ENCODE measurements at regions not wholly inside any gene's neighbourhood (a gene's known extent, or its start where the extent isn't known, plus 50 kb on each side); places are given as distances from the start of the nearest gene placed in this dataset.
A peak's percentile ranks its signal among the peaks of the same experiment; 100 is the strongest.
"Not testable (repeated sequence)": the region's sequence is repeated elsewhere in the genome, so short reads cannot be mapped to it uniquely, and the experiment has no call there.

DNA sequence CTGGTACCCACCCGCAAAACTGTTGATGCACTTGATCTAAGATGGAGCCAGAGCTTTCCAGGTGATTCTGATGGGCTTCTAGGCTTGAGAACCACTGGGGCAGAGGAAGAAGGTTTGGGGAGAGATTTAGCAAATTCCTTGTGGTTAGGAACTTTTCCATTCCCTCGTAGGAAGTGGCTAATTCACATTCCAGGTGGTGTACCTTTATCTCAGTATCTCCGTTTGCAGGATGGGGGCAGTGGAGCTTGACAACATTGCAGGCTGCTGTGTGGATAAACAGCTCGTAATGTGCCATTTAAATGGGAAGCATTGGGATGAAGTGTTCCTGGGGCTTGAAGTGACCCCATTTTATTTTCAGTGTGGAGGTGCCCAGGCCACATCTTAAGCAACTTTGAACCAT, 172.9 kb upstream of the IL12B start:
- DNase-seq (ENCODE audit: low read depth) = no peak

DNA sequence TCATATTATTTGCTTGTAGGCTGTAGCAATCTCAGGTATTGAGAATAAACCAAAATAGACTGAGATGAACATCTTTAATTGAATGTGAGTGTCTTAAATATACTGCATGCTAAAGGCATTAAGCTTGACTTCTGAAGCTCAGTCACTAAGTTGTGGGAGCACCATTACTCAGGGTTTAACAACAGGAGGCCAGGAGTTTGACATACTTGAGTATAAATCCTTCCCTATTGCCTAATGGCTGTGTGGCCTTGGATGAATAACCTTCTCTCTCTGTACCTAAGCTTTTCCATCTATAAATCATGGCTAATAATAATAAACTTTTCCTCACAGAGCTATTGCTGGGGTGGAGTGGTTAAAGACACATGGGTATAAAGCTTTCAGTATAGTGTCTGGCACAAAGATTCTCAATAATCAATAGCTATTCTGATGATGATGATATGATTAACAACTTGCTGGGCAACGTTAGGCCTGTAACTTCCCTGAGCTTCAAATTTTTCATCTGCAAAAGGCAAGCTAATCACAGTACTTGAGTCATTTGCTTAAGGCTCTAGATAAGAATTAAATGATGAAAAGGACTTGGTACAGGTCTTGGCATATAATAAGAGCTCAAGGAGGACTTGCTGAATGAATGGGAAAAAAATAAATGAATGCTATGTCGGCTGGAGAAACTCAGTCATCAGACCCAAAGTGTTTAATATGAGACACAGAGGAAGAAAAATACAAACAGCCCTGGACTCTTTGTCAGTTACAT, 174.0 kb upstream of the IL12B start:
- DNase-seq (ENCODE audit: low read depth) = peak; percentile 39

DNA sequence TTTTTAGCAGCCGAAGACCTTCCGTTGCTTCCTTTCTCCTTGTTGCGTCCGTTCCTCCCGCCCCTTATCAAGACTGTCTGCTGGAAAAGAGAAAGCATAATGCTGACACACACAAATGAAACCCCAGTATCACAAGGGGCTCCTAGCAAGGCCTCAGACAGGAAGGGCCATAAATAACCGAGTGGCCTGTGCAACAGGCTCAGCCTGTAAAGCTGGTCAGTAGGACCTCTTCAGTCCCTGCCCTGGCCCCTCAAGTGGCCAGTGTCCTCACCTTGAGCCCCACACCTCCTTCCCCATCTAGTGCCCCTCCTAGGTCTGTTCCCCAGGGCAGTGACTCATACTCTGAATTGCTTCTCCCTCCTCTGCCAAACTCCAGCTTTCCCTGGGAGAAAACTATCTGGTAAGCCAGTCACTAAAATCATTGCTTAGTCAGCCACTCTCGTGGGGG, 174.6 kb upstream of the IL12B start:
- DNase-seq (ENCODE audit: low read depth) = peak; percentile 85

DNA sequence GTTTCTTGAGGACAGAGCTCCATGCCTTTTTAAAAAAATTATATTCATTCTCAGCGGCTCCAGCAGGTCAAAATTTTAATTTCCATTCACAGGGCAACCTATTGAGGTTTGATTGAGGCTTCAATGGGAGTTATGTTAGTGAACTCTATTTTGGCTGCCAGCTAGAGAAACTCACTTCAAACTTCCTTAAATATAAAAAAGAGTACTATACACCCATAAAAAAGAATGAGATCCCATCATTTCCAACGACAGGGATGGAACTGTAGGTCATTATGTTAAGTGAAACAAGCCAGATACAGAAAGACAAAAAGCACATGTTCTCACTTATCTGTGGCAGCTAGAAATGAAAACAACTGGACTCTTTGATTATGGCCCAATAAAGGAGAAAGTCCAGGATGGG, 176.8 kb upstream of the IL12B start:
- DNase-seq (ENCODE audit: low read depth) = no peak

DNA sequence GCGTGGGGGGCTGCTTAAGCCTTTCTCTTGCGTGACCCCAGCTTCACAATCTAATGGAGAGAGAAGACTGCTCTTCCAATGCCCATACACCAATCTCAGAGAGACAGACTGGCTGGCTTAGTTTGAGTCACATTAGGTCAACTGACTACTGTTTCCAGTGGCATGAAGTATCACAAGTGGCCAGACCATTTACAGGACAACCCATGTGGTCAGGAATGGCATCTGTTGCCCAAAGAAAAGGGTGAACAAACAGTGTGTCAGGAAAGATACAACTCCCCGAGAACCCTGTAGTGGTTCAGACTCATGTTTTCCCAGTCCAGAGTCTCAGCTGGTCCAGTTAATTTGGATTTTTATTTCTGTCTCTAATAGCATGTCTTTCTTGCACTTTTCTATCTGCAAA, 177.4 kb upstream of the IL12B start:
- no peak for DNase-seq (ENCODE audit: low read depth)

DNA sequence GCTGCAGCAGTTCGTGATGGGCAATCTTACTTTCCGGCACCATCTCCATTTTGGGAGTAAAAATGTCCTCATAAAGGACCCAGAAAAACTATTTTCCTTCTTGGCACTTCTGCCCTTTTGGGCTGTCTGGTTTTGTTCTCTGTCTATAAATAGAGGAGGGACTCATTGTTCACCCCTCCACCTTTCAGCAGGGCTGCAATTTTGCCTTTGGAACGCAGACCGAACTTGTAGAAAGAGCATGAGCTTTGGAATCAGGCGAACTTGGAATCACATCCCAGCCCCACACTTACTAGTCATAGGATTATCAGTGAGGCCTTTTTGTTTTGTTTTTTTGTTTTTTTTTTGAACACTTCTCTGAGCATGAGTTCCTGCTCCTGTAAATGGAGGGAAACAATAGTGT, 178.1 kb upstream of the IL12B start:
- DNase-seq (ENCODE audit: low read depth) = no peak

DNA sequence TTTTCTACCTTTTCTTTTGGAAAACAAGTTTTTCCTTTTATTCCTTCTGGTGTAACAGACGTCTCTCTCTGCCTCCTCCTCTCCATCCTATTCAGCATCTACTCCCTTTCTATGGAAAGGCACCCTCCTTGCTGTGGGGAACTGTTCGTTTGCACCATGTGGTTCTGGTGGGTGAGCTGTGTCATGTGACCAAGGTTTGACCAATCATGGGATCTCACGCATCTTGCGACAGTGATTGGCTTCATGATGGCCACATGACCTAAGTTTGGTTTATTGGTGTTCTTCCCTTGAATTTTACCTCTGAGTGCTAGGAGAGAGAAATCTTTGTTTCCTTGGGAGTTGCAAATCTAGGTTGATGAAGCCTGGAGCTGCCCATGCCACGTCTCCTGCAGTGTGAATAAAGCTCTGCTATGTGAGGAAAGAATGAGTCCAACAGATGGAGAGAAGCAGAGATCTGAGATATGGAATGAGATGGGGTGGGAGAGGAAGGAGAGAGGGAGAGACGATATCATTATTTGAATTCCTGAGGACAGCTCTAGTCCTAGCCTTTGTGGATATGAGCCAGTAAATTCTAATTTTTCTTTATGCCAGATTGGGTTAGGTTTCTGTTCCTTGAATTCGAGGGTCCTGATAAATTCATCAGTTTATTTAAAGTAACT, 178.8 kb upstream of the IL12B start:
- DNase-seq (ENCODE audit: low read depth) = no peak

DNA sequence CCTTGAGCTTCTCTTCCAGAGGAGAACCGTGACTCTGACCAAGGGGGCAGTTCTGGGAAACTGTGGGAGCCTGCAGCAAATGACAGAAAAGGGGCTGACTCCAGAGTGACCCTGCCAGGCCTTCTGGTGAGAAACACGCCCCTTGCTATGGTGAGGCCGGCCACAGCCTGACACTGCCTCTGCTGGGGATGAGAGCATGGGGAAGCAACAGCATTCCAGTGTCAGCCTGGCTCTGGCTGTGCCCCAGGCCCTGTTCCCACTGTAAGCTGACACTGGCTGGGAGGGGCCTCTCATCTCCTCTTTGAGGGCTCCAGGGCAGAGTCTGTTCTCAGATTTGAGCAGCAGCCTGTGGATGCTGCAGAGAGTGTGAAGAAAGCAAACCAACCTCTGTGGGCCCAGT, 180.0 kb upstream of the IL12B start:
- peak; percentile 45 for DNase-seq (ENCODE audit: low read depth)

DNA sequence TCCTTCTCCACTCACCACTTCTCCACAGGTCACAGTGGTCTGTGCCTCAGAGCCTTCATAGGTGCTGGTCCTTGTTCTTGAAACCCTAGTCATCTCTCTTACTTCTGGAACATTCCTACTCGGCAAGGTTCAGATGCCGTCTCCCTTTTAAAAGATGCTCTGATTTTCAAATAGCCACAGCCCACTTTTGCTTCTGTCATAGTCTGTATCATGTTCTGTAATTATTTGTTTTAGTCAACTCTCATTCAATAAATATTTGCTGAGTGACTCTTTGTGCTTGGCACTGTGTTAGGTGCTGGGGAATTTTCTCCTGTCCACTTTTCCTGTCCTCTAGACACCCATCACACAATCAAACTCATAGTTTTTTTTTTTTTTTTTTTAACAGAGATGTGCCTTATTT, 181.3 kb upstream of the IL12B start:
- no peak for DNase-seq (ENCODE audit: low read depth)

DNA sequence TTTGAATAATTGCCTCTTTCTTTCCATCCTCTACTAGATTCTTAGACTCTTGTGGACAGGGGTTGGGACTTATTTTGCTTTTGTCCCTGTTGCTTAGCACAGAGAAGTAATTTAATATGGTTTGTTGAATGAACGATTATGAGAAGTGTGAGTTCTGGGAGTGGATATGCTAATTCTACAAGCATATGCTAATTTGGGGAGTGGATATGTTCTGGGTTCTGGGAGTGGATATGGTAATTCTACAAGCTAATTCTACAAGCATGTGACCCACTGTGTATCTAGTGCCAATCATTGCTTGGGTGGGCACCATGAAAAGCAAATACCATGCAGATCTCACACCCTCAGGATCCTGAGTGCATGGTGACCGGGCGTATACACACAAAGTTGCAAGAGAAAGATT, 181.8 kb upstream of the IL12B start:
- no peak for DNase-seq (ENCODE audit: low read depth)

DNA sequence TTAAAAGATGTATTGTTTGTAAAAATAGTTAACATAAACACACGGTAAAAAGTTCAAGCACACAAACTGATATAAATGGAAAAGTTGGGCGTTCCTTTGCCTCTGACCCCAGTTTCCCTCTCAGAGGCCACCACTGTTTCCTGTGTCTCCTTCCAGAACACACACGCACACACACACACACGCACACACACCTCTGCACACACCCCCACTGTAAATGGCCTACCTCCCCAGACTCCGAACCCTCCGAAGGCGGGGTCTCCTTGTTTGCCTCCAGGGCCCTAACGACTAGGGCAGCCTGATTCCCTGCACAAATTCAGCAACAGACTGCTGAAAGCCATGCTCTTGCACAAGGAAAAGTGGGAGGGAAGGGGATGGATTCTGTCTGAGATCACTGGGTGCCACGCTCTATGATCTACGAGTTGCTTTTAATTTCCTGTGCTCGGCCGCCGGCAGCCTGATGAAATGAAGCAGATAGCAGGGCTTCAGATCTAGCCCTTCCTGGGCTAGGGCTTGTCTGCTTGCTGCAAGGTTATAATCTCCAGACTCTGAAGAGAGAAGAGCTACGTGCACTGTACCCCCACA, 184.0 kb upstream of the IL12B start:
- DNase-seq (ENCODE audit: low read depth) = no peak

DNA sequence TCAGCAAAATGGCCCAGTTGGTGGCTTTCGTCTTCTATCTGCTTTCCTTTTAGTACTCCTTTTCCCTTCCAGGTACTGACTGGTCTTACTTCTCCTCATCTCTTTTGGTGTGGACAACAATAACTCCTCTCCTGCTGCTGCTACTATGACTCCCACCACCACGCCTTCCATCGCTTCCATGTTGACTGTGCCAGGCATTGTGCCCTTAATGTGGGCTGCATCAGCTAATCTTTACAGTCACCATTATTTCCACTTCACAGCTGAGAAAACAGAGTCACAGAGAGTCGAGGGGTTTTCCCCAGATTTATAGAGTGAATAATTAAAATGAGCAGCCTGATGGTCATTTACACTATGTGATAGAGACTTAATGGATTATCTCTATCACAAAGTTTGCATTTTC, 184.9 kb upstream of the IL12B start:
- no peak for DNase-seq (ENCODE audit: low read depth)

DNA sequence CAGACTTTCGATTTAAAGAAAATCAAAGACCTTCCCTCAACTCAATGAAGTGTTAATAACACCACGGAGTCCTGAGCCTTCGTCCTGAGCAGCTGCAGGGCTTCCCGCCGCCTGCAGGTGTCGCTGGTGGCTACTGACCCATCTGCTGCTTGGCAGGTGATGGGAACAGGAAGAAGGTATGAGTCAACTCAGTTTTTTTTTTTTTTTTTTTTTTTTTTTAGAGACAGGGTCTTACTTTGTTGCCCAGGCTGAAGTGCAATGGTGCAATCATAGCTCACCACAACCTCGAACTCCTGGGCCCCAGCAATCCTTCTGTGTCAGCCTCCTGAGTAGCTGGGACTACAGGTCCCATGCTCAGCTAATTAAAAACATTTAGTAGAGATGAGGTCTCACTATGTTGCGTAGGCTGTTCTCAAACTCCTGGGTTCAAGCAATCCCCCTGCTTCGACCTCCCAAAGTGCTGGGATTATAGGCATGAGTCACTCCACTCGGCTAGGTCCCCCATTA, 185.7 kb upstream of the IL12B start:
- no peak for DNase-seq (ENCODE audit: low read depth)

DNA sequence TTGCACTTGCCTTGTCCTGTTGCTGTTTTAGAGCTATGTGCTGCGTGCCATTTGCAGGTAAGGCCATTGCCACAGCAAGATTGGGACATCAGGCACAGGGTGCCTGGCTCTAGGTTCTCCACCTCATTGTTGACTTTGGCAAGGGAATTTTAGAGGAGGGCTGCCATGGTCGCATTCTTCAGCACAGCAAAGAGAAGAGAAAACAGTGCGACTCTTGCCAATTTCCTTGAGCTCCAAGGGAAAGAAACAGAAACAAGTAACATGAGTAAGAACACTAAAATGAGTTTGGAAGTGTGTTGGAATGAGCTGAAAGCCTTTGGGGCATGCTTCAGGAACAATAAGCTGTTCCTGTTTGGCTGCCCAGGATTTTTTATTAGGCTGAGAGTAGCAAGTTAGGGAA, 188.1 kb upstream of the IL12B start:
- no peak for DNase-seq (ENCODE audit: low read depth)

DNA sequence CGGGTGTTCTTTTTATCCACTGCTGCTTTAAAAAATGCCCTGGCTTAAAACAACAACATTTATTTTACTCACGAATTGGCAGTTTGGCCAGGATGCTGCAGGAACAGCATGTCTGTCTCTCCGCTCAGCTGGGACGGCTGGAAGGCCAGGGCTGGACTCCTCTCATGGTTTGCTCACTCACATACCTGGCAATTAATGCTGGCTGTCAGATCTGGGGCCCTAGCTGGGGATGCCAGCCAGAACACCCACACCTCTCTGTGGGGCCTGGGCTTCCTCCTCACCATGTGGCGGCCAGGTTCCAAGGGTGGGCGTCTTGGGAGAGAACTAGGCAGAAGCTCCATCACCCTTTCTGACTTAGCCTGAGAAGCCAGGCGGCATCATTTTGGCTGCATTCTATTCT, 189.1 kb upstream of the IL12B start:
- DNase-seq (ENCODE audit: low read depth) = no peak

DNA sequence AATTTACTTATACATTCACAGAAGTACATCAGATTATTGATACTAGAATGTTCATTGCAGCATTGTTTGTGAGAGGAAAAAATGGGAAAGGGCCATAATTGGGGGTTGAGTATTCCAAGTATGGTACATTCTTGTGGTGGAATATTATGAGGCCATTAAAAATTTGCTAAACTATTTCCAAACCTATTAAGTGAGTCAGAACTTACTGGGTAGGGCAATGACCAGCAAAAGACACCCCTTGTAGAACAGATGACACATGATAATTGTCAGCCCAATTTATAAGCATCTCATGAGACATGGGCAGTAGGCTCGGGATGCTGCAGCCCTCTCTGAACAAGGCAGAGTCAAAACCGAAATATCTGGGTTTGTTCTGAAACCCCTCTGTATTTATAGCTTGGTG, 192.6 kb upstream of the IL12B start:
- no peak for DNase-seq (ENCODE audit: low read depth)

DNA sequence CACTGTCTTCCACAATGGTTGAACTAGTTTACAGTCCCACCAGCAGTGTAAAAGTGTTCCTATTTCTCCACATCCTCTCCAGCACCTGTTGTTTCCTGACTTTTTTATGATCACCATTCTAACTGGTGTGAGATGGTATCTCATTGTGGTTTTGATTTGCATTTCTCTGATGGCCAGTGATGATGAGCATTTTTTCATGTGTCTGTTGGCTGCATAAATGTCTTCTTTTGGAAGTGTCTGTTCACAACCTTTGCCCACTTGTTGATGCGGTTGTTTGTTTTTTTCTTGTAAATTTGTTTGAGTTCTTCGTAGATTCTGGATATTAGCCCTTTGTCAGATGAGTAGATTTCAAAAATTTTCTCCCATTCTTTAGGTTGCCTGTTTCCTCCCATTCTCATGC, 194.0 kb upstream of the IL12B start:
- not testable (repeated sequence) for DNase-seq (ENCODE audit: low read depth)

DNA sequence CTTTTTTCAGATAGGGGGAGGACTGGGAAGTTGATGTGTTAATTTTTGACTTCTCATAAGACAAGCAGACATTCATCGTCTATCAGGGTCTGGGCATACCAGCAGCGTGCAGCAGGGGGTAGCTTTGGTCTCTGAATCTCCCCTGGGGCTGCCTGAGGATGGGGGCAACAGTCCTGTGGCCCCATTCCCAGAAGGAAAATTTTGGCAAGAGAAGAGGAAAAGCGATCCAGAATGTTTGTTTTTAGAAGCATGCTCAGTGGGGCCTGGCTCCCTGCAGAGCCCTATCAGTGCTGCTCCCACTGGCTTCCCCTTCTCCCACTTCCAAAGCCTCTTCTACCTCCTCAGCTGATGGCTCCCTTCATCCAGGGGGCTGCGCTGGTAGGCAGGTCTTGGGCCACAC, 194.8 kb upstream of the IL12B start:
- no peak for DNase-seq (ENCODE audit: low read depth)

DNA sequence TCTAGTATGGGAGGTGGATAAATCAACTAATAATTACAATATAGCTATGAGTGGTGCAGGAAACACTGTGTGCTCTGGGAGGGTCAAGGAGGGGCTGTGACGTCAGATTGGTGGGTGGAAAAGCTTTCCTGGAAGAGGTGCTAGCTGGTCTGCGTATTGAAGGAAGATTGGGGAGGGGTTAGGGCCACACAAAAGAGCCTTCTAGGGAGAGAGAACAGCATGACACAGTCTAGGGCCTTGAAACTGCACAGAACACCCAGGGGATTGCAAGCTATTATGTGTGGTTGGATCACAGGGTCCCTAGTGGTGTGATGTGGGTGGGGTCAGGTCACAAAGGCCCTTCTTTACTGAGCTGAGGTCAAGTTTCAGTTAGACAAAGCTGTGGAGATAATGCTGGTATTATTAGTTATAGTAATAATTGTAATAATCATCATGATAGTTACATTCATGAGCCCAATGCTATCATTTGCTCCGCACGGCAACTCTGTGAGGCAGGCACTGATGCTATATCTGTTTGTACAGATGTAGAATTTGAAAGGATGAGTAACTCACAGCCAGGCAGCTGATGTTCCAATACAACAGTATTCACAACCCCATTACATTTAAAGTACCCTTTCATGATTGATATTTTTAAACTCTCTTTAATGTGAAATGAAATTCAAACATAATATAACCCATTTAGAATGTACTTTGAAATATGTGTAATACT, 197.4 kb upstream of the IL12B start:
- DNase-seq (ENCODE audit: low read depth) = no peak

DNA sequence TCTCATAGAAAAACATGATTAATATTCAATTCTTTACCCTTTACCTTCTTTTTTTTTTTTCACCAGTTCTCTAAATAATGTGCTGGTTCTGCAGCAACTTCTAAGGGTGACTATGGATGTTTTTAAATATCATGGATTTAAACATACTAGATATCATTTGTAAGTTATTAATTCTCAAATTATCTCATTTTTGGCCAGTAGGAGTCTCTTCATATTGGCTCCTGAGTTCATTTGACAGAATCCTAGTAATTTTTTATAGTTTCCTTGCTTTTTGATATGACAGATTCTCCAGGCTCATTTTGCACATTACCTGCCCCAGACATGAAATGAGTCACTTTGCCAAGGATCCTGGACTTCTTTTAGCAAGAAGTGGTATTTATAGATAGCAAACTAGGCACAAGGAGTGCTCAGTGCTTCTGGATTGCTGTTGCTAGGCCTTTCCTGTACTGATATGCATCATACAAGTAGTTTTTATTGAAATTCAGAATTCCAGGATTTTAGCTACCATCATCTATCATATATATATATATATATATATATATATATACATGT, 201.3 kb upstream of the IL12B start:
- no peak for DNase-seq (ENCODE audit: low read depth)

DNA sequence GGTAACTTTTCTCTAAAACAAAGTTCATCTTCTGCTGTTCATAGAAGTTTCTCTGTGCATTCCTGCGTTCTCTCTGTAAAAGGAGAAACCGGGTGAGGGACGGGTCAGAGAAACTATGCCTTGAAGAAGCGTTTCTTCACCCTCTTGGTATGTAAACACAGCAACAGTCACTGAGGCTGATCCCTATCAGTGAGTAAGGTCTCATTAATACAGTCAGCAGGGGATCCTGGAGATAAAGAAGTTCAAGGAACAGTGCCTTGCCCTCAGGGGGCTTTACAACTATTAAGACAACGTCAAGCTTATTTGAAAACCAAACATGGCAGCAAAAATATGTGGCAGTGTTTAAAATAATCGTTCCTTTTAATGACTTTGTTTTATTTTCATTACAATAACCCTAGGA, 202.9 kb upstream of the IL12B start:
- no peak for DNase-seq (ENCODE audit: low read depth)

DNA sequence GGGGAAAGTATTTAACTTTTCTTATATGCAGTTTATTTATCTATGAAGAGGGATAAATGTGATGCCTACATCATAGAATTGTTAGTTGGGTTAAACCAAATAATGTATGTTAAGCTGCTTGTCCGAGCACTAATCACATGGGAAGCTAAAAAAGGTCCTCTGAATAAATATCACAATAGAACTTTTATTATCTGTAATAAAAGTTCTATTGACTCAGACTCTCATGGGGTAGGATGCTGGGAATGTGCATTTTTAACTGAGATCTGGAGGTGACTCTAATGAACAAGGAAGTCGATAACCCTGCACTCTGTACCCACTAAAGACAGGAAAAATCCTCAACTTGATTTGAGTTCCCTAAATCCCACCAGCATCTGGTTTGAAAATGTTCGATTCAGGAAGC, 205.9 kb upstream of the IL12B start:
- DNase-seq (ENCODE audit: low read depth) = no peak
